Neuronal stem cell (in vitro differentiated cells): ENCODE measurements at regions not wholly inside any gene's neighbourhood (a gene's known extent, or its start where the extent isn't known, plus 50 kb on each side); places are given as distances from the start of the nearest gene placed in this dataset.
A peak's percentile ranks its signal among the peaks of the same experiment; 100 is the strongest.

Experiments used
- DNase-seq: peaks from one replicate; pipeline ENCODE4 v3.0.0-alpha.2; 2013; ENCODE audit warnings: low spot score
- H2AFZ ChIP-seq: one replicate; pipeline ENCODE4 v1.6.1; 2013; ENCODE audit warnings: mild to moderate bottlenecking, low read length, inconsistent platforms
- H2AK5ac ChIP-seq: 2 replicates; pipeline ENCODE4 v1.6.1; 2013; ENCODE audit warnings: low read depth, mild to moderate bottlenecking, inconsistent platforms, low read length, moderate library complexity, mixed read lengths
- H2BK120ac ChIP-seq: 2 replicates; pipeline ENCODE4 v1.6.1; 2013; ENCODE audit warnings: low read depth, mild to moderate bottlenecking, inconsistent platforms, low read length, moderate library complexity, mixed read lengths
- H2BK12ac ChIP-seq: one replicate; pipeline ENCODE4 v1.6.1; 2013; ENCODE audit warnings: low read length, inconsistent platforms
- H2BK15ac ChIP-seq: 2 replicates; pipeline ENCODE4 v1.6.1; 2013; ENCODE audit warnings: mild to moderate bottlenecking, low read length, inconsistent platforms, mixed read lengths
- H2BK5ac ChIP-seq: one replicate; pipeline ENCODE4 v1.6.1; 2013; ENCODE audit warnings: inconsistent platforms, mild to moderate bottlenecking, low read length, moderate library complexity
- H3K14ac ChIP-seq: one replicate; pipeline ENCODE4 v1.6.1; 2013; ENCODE audit warnings: low read length, inconsistent platforms
- H3K18ac ChIP-seq: 2 replicates; pipeline ENCODE4 v1.6.1; 2013; ENCODE audit warnings: low read length, inconsistent platforms
- H3K23ac ChIP-seq: 2 replicates; pipeline ENCODE4 v1.6.1; 2013; ENCODE audit warnings: low read depth, mild to moderate bottlenecking, mixed read lengths, low read length, inconsistent platforms; ENCODE audit not compliant: poor library complexity
- H3K27ac ChIP-seq: replicated peaks from 3 replicates; pipeline ENCODE4 v1.5.1; 2013; ENCODE audit warnings: low read length, inconsistent platforms
- H3K27me3 ChIP-seq, 3 experiments: 2 replicates each; pipeline ENCODE4 v1.6.1; 2013; ENCODE audit warnings: low read length in 3 of 3, mild to moderate bottlenecking in 2 of 3, inconsistent platforms in 1 of 3, low read depth in 1 of 3, mixed read lengths in 1 of 3, moderate library complexity in 1 of 3; ENCODE audit not compliant: control insufficient read depth in 3 of 3, insufficient read depth in 3 of 3
- H3K36me3 ChIP-seq, 2 donors: replicated peaks in 1 of 2; 2 replicates each; pipeline ENCODE4 v1.6.1; 2013; ENCODE audit warnings: low read length in 2 of 2; ENCODE audit not compliant: control insufficient read depth in 2 of 2, insufficient read depth in 2 of 2
- H3K4ac ChIP-seq: 2 replicates; pipeline ENCODE4 v1.6.1; 2013; ENCODE audit warnings: inconsistent platforms, mild to moderate bottlenecking, low read length, moderate library complexity
- H3K4me1 ChIP-seq, 2 donors: 1 replicate in 1 of 2; 2 replicates in 1 of 2; pipeline ENCODE4 v1.6.1; 2013; ENCODE audit warnings: low read length in 2 of 2, low read depth in 1 of 2; ENCODE audit not compliant: control insufficient read depth in 2 of 2, insufficient read depth in 1 of 2
- H3K4me2 ChIP-seq: one replicate; pipeline ENCODE4 v1.6.1; 2013; ENCODE audit warnings: mild to moderate bottlenecking, low read length, inconsistent platforms; ENCODE audit not compliant: insufficient read depth, poor library complexity, severe bottlenecking
- H3K4me3 ChIP-seq, 2 donors: 2 replicates each; pipeline ENCODE4 v1.5.1; 2013; ENCODE audit warnings: low read length in 2 of 2, mild to moderate bottlenecking in 2 of 2, inconsistent platforms in 1 of 2, moderate library complexity in 1 of 2
- H3K79me1 ChIP-seq: one replicate; pipeline ENCODE4 v1.6.1; 2013; ENCODE audit warnings: low read depth, mild to moderate bottlenecking, inconsistent platforms, low read length, moderate library complexity
- H3K9ac ChIP-seq: one replicate; pipeline ENCODE4 v1.6.1; 2013; ENCODE audit warnings: mild to moderate bottlenecking, low read depth, low read length, inconsistent platforms; ENCODE audit not compliant: poor library complexity
- H3K9me3 ChIP-seq, 2 donors: replicated peaks in 1 of 2; 2 replicates each; pipeline versions ENCODE3 to v1.6.1; 2013; ENCODE audit warnings: low read length in 2 of 2, mild to moderate bottlenecking in 2 of 2, inconsistent platforms in 1 of 2, low read depth in 1 of 2, mixed read lengths in 1 of 2, moderate library complexity in 1 of 2; ENCODE audit not compliant: control insufficient read depth in 2 of 2, insufficient read depth in 1 of 2
- H4K8ac ChIP-seq: one replicate; pipeline ENCODE4 v1.6.1; 2013; ENCODE audit warnings: low read depth, mild to moderate bottlenecking, inconsistent platforms, low read length, moderate library complexity
- H4K91ac ChIP-seq: one replicate; pipeline ENCODE4 v1.6.1; 2013; ENCODE audit warnings: low read length, low read depth, mild to moderate bottlenecking, inconsistent platforms; ENCODE audit not compliant: poor library complexity
- WGBS, 2 donors: extraction: QIAGEN DNeasy Blood & Tissue Kit; methylation state at CpG; one replicate each; pipeline ENCODE4 v1.1.7; 2013; ENCODE audit warnings: missing lambda C conversion rate in 2 of 2, mixed read lengths in 1 of 2; ENCODE audit not compliant: insufficient read length in 2 of 2, insufficient replicate concordance in 1 of 2; ENCODE audit errors: extremely low coverage in 2 of 2; 5-methylcytosine and 5-hydroxymethylcytosine counted together

DNA sequence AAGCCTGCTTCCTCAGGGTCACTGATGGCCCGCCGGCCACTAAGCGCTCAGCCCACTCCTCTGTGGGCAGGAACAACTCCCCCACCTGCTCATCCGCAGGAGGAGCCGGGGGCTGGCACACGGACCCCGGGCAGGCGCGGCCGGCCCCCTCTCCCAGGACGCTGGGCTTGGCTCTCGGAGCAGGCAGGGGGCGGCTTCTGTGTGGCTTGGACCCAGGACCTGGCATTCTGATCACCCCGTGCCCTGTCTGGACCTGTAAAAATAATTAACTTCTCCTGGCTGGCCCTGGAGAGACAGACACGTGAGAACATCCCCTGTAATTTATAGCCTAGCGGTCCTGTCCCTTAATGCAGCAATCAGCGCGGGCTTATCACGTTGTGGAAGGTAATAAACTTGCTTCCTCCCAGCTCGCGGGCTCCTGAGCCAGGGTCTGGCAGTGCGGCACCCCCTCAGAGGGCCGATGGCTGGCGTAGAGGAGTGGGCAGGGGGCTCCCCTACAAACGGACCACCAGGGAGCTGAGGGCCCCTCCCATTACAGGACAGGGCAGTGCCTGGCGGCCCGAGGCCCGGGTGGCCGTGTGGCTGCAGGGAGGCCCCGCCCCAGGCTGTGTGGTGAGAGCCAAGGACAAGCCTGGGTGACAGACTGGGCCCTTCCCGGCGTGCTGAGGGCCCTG lies 84.5 kb upstream of the NKX1-1 start:
- H3K4me1 ChIP-seq, result no peaks in the 10 kb centered on the region
- no peak overlapping the region for H2AFZ ChIP-seq
- H3K9me3 ChIP-seq, result peaks cover 3 to 9% of the 10 kb centered on the region in 2 donors
- no peak overlapping the region for H3K27ac ChIP-seq
- H2BK15ac ChIP-seq, result no peak overlapping the region
- H3K14ac ChIP-seq, result peak overlapping the region; percentile 21
- H2BK120ac ChIP-seq, result no peak overlapping the region
- no peak for DNase-seq
- no peak overlapping the region for H2AK5ac ChIP-seq
- peak overlapping the region; percentile 57 for H3K18ac ChIP-seq
- H3K9ac ChIP-seq, result no peak overlapping the region
- H3K27me3 ChIP-seq, result peaks cover 0 to 39% (median 0%) of the 10 kb centered on the region in 3 experiments
- H3K23ac ChIP-seq, result peak overlapping the region; percentile 55
- H4K91ac ChIP-seq, result no peak overlapping the region
- no peak overlapping the region for H2BK5ac ChIP-seq
- no peak overlapping the region for H3K4ac ChIP-seq
- H4K8ac ChIP-seq, result no peak overlapping the region
- WGBS, 2 donors, result no CpG with 5 or more reads among the region's 32 CpGs
- H3K4me3 ChIP-seq, result no peak overlapping the region
- no peaks in the 10 kb centered on the region for H3K36me3 ChIP-seq
- no peak overlapping the region for H3K4me2 ChIP-seq
- H2BK12ac ChIP-seq, result no peak overlapping the region
- no peaks in the 10 kb centered on the region for H3K79me1 ChIP-seq

DNA sequence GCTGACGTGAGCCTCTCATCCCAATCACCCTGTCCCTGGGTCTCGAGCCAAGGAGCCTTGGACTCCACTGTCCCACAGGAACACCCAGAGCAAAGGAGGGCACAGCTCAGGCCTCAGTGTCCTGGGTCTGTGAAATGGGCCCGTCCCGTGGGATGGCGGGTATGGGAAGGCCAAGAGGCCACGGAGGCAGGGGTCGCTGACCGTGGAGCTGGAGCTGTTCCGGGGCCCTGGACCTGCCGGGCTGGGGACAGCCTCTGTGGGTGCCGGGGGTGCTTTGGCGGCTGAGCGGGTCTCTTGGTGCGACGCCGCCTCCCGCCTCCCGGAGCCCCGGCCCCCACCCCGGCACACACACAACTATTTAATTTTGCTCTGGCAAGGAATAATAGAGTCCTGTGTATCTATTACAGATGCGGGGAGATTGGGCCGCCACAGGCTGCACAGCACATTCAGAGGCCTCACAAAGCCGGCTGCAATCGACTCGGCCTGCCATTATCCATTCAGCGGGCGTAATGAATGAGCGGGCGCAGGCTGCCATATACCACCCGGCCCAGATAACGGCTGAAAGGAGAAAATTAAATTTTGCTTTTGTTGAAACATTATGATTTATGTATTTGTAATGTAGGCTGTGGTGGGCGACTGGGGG lies 83.9 kb upstream of the NKX1-1 start:
- Histone ChIP-seq H3K36me3 (no peaks in the 10 kb centered on the region), H3K4me3 (no peak overlapping the region), H3K27me3 (peaks cover 0 to 33% (median 0%) of the 10 kb centered on the region in 3 experiments), H3K79me1 (no peaks in the 10 kb centered on the region), H2BK120ac (no peak overlapping the region), H3K23ac (no peak overlapping the region), H3K18ac (peak overlapping the region; percentile 83), H3K4me1 (no peaks in the 10 kb centered on the region), H4K91ac (no peak overlapping the region), H3K14ac (peak overlapping the region; percentile 56), H3K9ac (no peak overlapping the region), H2AFZ (no peak overlapping the region), H2BK15ac (peak overlapping the region; percentile 49), H3K27ac (no peak overlapping the region), H2AK5ac (peak overlapping the region; percentile 79), H4K8ac (no peak overlapping the region), H3K9me3 (peaks cover 9 to 10% of the 10 kb centered on the region in 2 donors), H2BK5ac (peak overlapping the region; percentile 39), H3K4me2 (no peak overlapping the region), H2BK12ac (no peak overlapping the region), H3K4ac (no peak overlapping the region)
- WGBS, 2 donors, result no CpG with 5 or more reads among the region's 32 CpGs
- DNase-seq, result no peak

GRCh38 chr4:1489639-1489995 lies 83.4 kb upstream of the NKX1-1 start:
- Histone ChIP-seq H3K4me1 (no peaks in the 10 kb centered on the region), H2AK5ac (peak overlapping the region; percentile 79), H3K9ac (peak overlapping the region; percentile 70), H4K8ac (peak overlapping the region; percentile 43), H2BK15ac (peak overlapping the region; percentile 49), H2BK120ac (no peak overlapping the region), H3K4me2 (no peak overlapping the region), H2BK5ac (peak overlapping the region; percentile 39), H2AFZ (no peak overlapping the region), H3K27me3 (peaks cover 0 to 28% (median 0%) of the 10 kb centered on the region in 3 experiments), H3K79me1 (no peaks in the 10 kb centered on the region), H3K36me3 (no peaks in the 10 kb centered on the region), H3K27ac (no peak overlapping the region), H4K91ac (no peak overlapping the region), H3K18ac (peak overlapping the region; percentile 83), H3K4me3 (no peak overlapping the region), H3K14ac (peak overlapping the region; percentile 56), H3K9me3 (peaks cover 12 to 13% of the 10 kb centered on the region in 2 donors), H3K4ac (no peak overlapping the region), H3K23ac (peak overlapping the region; percentile 55), H2BK12ac (no peak overlapping the region)
- no peak for DNase-seq
- WGBS, 2 donors, result no CpG with 5 or more reads among the region's 9 CpGs

GRCh38 chr4:1488831-1489638 lies 82.8 kb upstream of the NKX1-1 start:
- WGBS, 2 donors, result no CpG with 5 or more reads among the region's 28 CpGs
- Histone ChIP-seq H2BK15ac (no peak overlapping the region), H2BK12ac (peak overlapping the region; percentile 10), H3K4me1 (no peaks in the 10 kb centered on the region), H3K27me3 (peaks cover 0 to 24% (median 0%) of the 10 kb centered on the region in 3 experiments), H3K79me1 (no peaks in the 10 kb centered on the region), H3K9me3 (peaks cover 13 to 14% of the 10 kb centered on the region in 2 donors), H3K36me3 (no peaks in the 10 kb centered on the region), H3K9ac (peak overlapping the region; percentile 70), H4K91ac (no peak overlapping the region), H3K27ac (no peak overlapping the region), H3K4me2 (no peak overlapping the region), H3K18ac (peak overlapping the region; percentile 83), H4K8ac (peak overlapping the region; percentile 43), H3K4ac (no peak overlapping the region), H2BK120ac (no peak overlapping the region), H3K23ac (peak overlapping the region; percentile 55), H2AFZ (no peak overlapping the region), H2BK5ac (no peak overlapping the region), H3K4me3 (peak overlapping the region in 1 of 2 donors; percentile 4), H3K14ac (no peak overlapping the region), H2AK5ac (peak overlapping the region; percentile 37)
- DNase-seq, result no peak
